HCEC 1CT (cell line): ENCODE measurements at regions not wholly inside any gene's neighbourhood (a gene's known extent, or its start where the extent isn't known, plus 50 kb on each side); places are given as distances from the start of the nearest gene placed in this dataset.

Source experiments
- DNase-seq: peaks from one replicate; pipeline ENCODE4 v3.0.0-alpha.2; 2017

GRCh38 chr18:61282926-61283325, 50.3 kb upstream of the CDH20 start:
- no peak for DNase-seq
